HG02938 (cell line): ENCODE measurements at regions not wholly inside any gene's neighbourhood (a gene's known extent, or its start where the extent isn't known, plus 50 kb on each side); places are given as distances from the start of the nearest gene placed in this dataset.
A peak's percentile ranks its signal among the peaks of the same experiment; 100 is the strongest.
"Not testable (repeated sequence)": the region's sequence is repeated elsewhere in the genome, so short reads cannot be mapped to it uniquely, and the experiment has no call there.

Experiments
- ATAC-seq: cut with Tn5 transposase; IDR thresholded peaks from one replicate; pipeline ENCODE4 v1.9.1; 2021; ENCODE audit warnings: mild to moderate bottlenecking, moderate library complexity; ENCODE audit not compliant: unreplicated experiment

- no peak for ATAC-seq
Measured at GRCh38 chr2:116917196-116917595, 897.3 kb upstream of the DDX18 start.

GRCh38 chr2:116918574-116918973 lies 895.9 kb upstream of the DDX18 start:
- ATAC-seq = no peak

- ATAC-seq = no peak
Measured at GRCh38 chr2:116922414-116922813, 892.1 kb upstream of the DDX18 start.

- ATAC-seq = no peak
Measured at GRCh38 chr2:116924509-116924908, 890.0 kb upstream of the DDX18 start.

GRCh38 chr2:116935097-116935814 lies 879.2 kb upstream of the DDX18 start:
- no peak for ATAC-seq

GRCh38 chr2:116948258-116948657 lies 866.2 kb upstream of the DDX18 start:
- no peak for ATAC-seq

GRCh38 chr2:116949249-116949648 lies 865.2 kb upstream of the DDX18 start:
- ATAC-seq = no peak

GRCh38 chr2:116952254-116952653 lies 862.2 kb upstream of the DDX18 start:
- no peak for ATAC-seq

- ATAC-seq = no peak
Measured at GRCh38 chr2:116955646-116956045, 858.8 kb upstream of the DDX18 start.

GRCh38 chr2:116975608-116976007 lies 838.9 kb upstream of the DDX18 start:
- ATAC-seq = no peak

GRCh38 chr2:116979916-116980764 lies 834.4 kb upstream of the DDX18 start:
- no peak for ATAC-seq

GRCh38 chr2:116987447-116987846 lies 827.0 kb upstream of the DDX18 start:
- ATAC-seq = no peak

- no peak for ATAC-seq
Measured at GRCh38 chr2:116988303-116988702, 826.2 kb upstream of the DDX18 start.

GRCh38 chr2:117019357-117019756 lies 795.1 kb upstream of the DDX18 start:
- ATAC-seq = no peak

- no peak for ATAC-seq
Measured at GRCh38 chr2:117027646-117028045, 786.8 kb upstream of the DDX18 start.

- not testable (repeated sequence) for ATAC-seq
Measured at GRCh38 chr2:117028708-117029107, 785.8 kb upstream of the DDX18 start.

- no peak for ATAC-seq
Measured at GRCh38 chr2:117055499-117056375, 758.8 kb upstream of the DDX18 start.

GRCh38 chr2:117056376-117056748 lies 758.1 kb upstream of the DDX18 start:
- no peak for ATAC-seq

GRCh38 chr2:117057016-117057415 lies 757.5 kb upstream of the DDX18 start:
- ATAC-seq = no peak

GRCh38 chr2:117058366-117058765 lies 756.1 kb upstream of the DDX18 start:
- ATAC-seq = peak; percentile 59

- ATAC-seq = no peak
Measured at GRCh38 chr2:117064021-117064420, 750.5 kb upstream of the DDX18 start.
